Calu3 (cell line): ENCODE measurements at regions not wholly inside any gene's neighbourhood (a gene's known extent, or its start where the extent isn't known, plus 50 kb on each side); places are given as distances from the start of the nearest gene placed in this dataset.

Source experiments
- BruUV-seq: library from RNA; stranded (reverse); fragments of 400-500 nt; replicated peaks from 2 replicates; lab custom pipeline; 2021; lab: Mats Ljungman, UMichigan
- CTCF ChIA-PET: fragments of 300-600 bp; sonication (Branson Sonifier 250); formaldehyde crosslinking; loops from one replicate; lab custom pipeline; 2022; ENCODE audit warnings: antibody characterized with exemption; lab: Charles Lee
- DNase-seq: peaks from one replicate; pipeline ENCODE4 v3.0.0; 2022
- H3K27ac Mint-ChIP-seq: one replicate; pipeline ENCODE4 v1.8.0; 2022; ENCODE audit warnings: mixed read lengths; ENCODE audit not compliant: unreplicated experiment
- H3K27me3 Mint-ChIP-seq: one replicate; pipeline ENCODE4 v1.8.0; 2022; ENCODE audit warnings: mixed read lengths; ENCODE audit not compliant: unreplicated experiment
- H3K36me3 Mint-ChIP-seq: one replicate; pipeline ENCODE4 v1.8.0; 2022; ENCODE audit warnings: mild to moderate bottlenecking, moderate library complexity, mixed read lengths; ENCODE audit not compliant: insufficient read depth, unreplicated experiment
- H3K4me1 Mint-ChIP-seq: one replicate; pipeline ENCODE4 v1.8.0; 2022; ENCODE audit warnings: mild to moderate bottlenecking, low read depth, mixed read lengths; ENCODE audit not compliant: unreplicated experiment
- H3K4me3 Mint-ChIP-seq: one replicate; pipeline ENCODE4 v1.8.0; 2022; ENCODE audit warnings: mild to moderate bottlenecking, low read depth, moderate library complexity, mixed read lengths; ENCODE audit not compliant: unreplicated experiment
- H3K9me3 Mint-ChIP-seq: one replicate; pipeline ENCODE4 v1.8.0; 2022; ENCODE audit warnings: low read depth, mixed read lengths; ENCODE audit not compliant: unreplicated experiment
- intact Hi-C: fragments of 100-400 bp; cut with micrococcal nuclease; formaldehyde crosslinking; loops from one replicate; pipeline ENCODE4 v1.10.0; 2022; ENCODE audit not compliant: unreplicated experiment
- TF ChIP-seq, protein P1 (sequence below): fragments of 200-600 bp; IDR thresholded peaks from one replicate; pipeline ENCODE4 v1.8.0; 2022; ENCODE audit warnings: antibody characterized with exemption; ENCODE audit not compliant: unreplicated experiment

DNA sequence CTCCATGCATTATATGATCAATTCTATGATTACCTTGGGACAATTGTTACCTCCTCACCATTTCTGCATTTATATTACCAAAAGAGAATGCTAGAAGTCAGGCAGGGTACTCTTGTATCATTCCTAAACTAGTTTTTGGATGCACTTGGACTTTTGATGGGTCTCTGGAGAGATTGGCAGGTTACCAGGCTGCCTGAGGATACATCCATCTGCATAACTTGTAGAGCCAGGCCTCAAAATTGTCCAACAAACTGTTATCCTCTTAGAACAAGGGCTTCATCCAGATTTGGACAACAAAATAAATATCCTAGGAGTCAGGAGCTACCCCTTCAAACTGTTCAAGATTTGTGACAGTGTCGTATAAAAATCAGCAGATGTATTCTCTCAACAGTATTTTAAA is 326.1 kb downstream of the IL15 start:
- H3K4me1 Mint-ChIP-seq = peaks cover 9% of the 10 kb centered on the region
- CTCF ChIA-PET = no interaction called here
- H3K4me3 Mint-ChIP-seq = no peak overlapping the region
- H3K36me3 Mint-ChIP-seq = no peaks in the 10 kb centered on the region
- intact Hi-C loops = no loop called here
- H3K9me3 Mint-ChIP-seq = peaks cover 7% of the 10 kb centered on the region
- no peak for DNase-seq
- H3K27ac Mint-ChIP-seq = no peak overlapping the region
- no TSS peak for BruUV-seq
- TF ChIP-seq, protein P1, sequence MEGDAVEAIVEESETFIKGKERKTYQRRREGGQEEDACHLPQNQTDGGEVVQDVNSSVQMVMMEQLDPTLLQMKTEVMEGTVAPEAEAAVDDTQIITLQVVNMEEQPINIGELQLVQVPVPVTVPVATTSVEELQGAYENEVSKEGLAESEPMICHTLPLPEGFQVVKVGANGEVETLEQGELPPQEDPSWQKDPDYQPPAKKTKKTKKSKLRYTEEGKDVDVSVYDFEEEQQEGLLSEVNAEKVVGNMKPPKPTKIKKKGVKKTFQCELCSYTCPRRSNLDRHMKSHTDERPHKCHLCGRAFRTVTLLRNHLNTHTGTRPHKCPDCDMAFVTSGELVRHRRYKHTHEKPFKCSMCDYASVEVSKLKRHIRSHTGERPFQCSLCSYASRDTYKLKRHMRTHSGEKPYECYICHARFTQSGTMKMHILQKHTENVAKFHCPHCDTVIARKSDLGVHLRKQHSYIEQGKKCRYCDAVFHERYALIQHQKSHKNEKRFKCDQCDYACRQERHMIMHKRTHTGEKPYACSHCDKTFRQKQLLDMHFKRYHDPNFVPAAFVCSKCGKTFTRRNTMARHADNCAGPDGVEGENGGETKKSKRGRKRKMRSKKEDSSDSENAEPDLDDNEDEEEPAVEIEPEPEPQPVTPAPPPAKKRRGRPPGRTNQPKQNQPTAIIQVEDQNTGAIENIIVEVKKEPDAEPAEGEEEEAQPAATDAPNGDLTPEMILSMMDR = no peak
- no peaks in the 10 kb centered on the region for H3K27me3 Mint-ChIP-seq

DNA sequence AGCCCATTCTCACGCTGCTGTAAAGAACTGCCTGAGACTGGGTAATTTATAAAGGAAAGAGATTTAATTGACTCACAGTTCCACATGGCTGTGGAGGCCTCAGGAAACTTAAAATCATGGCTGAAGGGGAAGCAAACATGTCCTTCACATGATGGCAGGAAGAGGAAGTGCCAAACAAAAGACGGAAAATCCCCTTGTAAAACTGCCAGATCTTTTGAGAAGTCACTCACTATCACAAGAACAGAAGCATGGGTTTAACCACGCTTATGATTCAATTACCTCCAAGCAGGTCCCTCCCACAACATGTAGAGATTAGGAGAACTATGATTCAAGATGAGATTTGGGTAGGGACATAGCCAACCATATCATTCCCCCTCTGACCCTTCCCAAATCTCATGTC is 335.5 kb downstream of the IL15 start:
- BruUV-seq = no TSS peak
- TF ChIP-seq, protein P1 = no peak

DNA sequence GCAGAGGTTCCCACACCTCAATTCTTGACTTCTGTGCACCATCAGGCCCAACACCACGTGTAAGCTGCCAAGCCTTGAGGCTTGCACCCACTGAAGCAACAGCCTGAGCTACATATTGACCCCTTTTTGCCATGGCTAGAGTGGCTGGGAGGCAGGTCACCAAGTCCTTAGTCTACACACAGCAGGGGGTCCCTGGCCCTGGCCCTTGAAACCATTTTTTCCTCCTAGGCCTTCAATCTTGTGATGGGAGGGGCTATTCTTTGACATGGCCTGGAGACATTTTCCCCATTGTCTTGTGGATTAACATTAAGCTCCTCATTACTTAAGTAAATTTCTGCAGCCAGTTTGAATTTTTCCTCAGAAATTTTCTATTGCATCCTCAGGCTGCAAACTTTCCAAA is 336.6 kb downstream of the IL15 start:
- peaks cover 3% of the 10 kb centered on the region for H3K9me3 Mint-ChIP-seq
- no TSS peak for BruUV-seq
- TF ChIP-seq, protein P1 = no peak
- no peaks in the 10 kb centered on the region for H3K36me3 Mint-ChIP-seq
- intact Hi-C loops = no loop called here
- H3K4me3 Mint-ChIP-seq = no peak overlapping the region
- H3K27me3 Mint-ChIP-seq = no peaks in the 10 kb centered on the region
- DNase-seq = no peak
- CTCF ChIA-PET = no interaction called here
- H3K4me1 Mint-ChIP-seq = no peaks in the 10 kb centered on the region
- no peak overlapping the region for H3K27ac Mint-ChIP-seq

More for the DNA sequence above, 335.5 kb downstream of the IL15 start:
- no peak overlapping the region for H3K27ac Mint-ChIP-seq
- intact Hi-C loops = no loop called here
- CTCF ChIA-PET = no interaction called here
- no peaks in the 10 kb centered on the region for H3K36me3 Mint-ChIP-seq
- H3K27me3 Mint-ChIP-seq = no peaks in the 10 kb centered on the region
- no peak overlapping the region for H3K4me3 Mint-ChIP-seq
- H3K4me1 Mint-ChIP-seq = no peaks in the 10 kb centered on the region
- no peak for DNase-seq
- H3K9me3 Mint-ChIP-seq = peaks cover 5% of the 10 kb centered on the region
